SU-DHL-6 (cell line): ENCODE measurements at regions not wholly inside any gene's neighbourhood (a gene's known extent, or its start where the extent isn't known, plus 50 kb on each side); places are given as distances from the start of the nearest gene placed in this dataset.

Source experiments
- CTCF ChIP-seq: fragments of 200-600 bp; sonication (generic); IDR thresholded peaks from one replicate; pipeline ENCODE4 v1.5.1; 2017; ENCODE audit warnings: antibody characterized with exemption, mild to moderate bottlenecking, low read length, moderate library complexity; ENCODE audit not compliant: insufficient read depth, poor library complexity, severe bottlenecking
- EZH2phosphoT487 ChIP-seq: fragments of 200-600 bp; sonication (generic), shearing (Covaris generic); conservative IDR thresholded peaks from 2 replicates; pipeline ENCODE4 v1.6.1; 2018; ENCODE audit warnings: mild to moderate bottlenecking, antibody characterized with exemption, low read length, moderate library complexity, mixed read lengths

- TF ChIP-seq CTCF (no peak), EZH2phosphoT487 (no peak)
Measured at GRCh38 chr6:134415194-134415593, 97.3 kb upstream of the SGK1 start.
